ENCODE measurements at regions not wholly inside any gene's neighbourhood (a gene's known extent, or its start where the extent isn't known, plus 50 kb on each side); places are given as distances from the start of the nearest gene placed in this dataset.
"Not testable (repeated sequence)": the region's sequence is repeated elsewhere in the genome, so short reads cannot be mapped to it uniquely, and the experiment has no call there.

GRCh38 chr4:135434936-135435335 lies 1233.3 kb upstream of the PABPC4L start:
- DNase-seq = no peak

- no peak for DNase-seq
Observed at GRCh38 chr4:135429528-135429927, 1227.9 kb upstream of the PABPC4L start.

- DNase-seq = peak; percentile 54
Observed at GRCh38 chr4:135418353-135418752, 1216.8 kb upstream of the PABPC4L start.

GRCh38 chr4:135412213-135412612 lies 1210.6 kb upstream of the PABPC4L start:
- DNase-seq = no peak

- no peak for DNase-seq
Observed at GRCh38 chr4:135411251-135411650, 1209.7 kb upstream of the PABPC4L start.

GRCh38 chr4:135409261-135409660 lies 1207.7 kb upstream of the PABPC4L start:
- DNase-seq = not testable (repeated sequence)

GRCh38 chr4:135408109-135408508 lies 1206.5 kb upstream of the PABPC4L start:
- DNase-seq = no peak

- not testable (repeated sequence) for DNase-seq
Observed at GRCh38 chr4:135406597-135406996, 1205.0 kb upstream of the PABPC4L start.

- DNase-seq = no peak
Observed at GRCh38 chr4:135385830-135386581, 1184.4 kb upstream of the PABPC4L start.

- DNase-seq = no peak
Observed at GRCh38 chr4:135383356-135384288, 1182.0 kb upstream of the PABPC4L start.

- no peak for DNase-seq
Observed at GRCh38 chr4:135382280-135382959, 1180.8 kb upstream of the PABPC4L start.

GRCh38 chr4:135372131-135372530 lies 1170.5 kb upstream of the PABPC4L start:
- no peak for DNase-seq

- peak; percentile 15 for DNase-seq
Observed at GRCh38 chr4:135371137-135371536, 1169.5 kb upstream of the PABPC4L start.

GRCh38 chr4:135368831-135369230 lies 1167.2 kb upstream of the PABPC4L start:
- DNase-seq = no peak

- DNase-seq = no peak
Observed at GRCh38 chr4:135365065-135365464, 1163.5 kb upstream of the PABPC4L start.

GRCh38 chr4:135359128-135359527 lies 1157.5 kb upstream of the PABPC4L start:
- no peak for DNase-seq

- DNase-seq = no peak
Observed at GRCh38 chr4:135357091-135357490, 1155.5 kb upstream of the PABPC4L start.

- no peak for DNase-seq
Observed at GRCh38 chr4:135354876-135355275, 1153.3 kb upstream of the PABPC4L start.

- no peak for DNase-seq
Observed at GRCh38 chr4:135353008-135353407, 1151.4 kb upstream of the PABPC4L start.

- DNase-seq = no peak
Observed at GRCh38 chr4:135344492-135344891, 1142.9 kb upstream of the PABPC4L start.

GRCh38 chr4:135338181-135338580 lies 1136.6 kb upstream of the PABPC4L start:
- peak; percentile 60 for DNase-seq

- no peak for DNase-seq
Observed at GRCh38 chr4:135325264-135325663, 1123.7 kb upstream of the PABPC4L start.

GRCh38 chr4:135319685-135320084 lies 1118.1 kb upstream of the PABPC4L start:
- DNase-seq = no peak
